Breast epithelium (tissue), 4 donors: ENCODE measurements at regions not wholly inside any gene's neighbourhood (a gene's known extent, or its start where the extent isn't known, plus 50 kb on each side); places are given as distances from the start of the nearest gene placed in this dataset.

Experiments used
- DNase-seq, 2 donors: peaks; one replicate each; pipeline ENCODE4 v3.0.0-alpha.2; 2019; ENCODE audit warnings: low spot score in 2 of 2
- H3K27ac ChIP-seq, 2 donors: fragments of 200-600 bp; sonication (generic) in 1 of 2; one replicate each; pipeline ENCODE4 v1.5.1; 2016 to 2019; ENCODE audit warnings: mild to moderate bottlenecking in 1 of 2
- H3K27me3 ChIP-seq, 2 donors: fragments of 200-600 bp; sonication (generic) in 1 of 2; one replicate each; pipeline versions ENCODE4 v1.5.1 to v1.6.0; 2017 to 2019; ENCODE audit warnings: control low read depth in 1 of 2, mild to moderate bottlenecking in 1 of 2
- H3K36me3 ChIP-seq: fragments of 200-600 bp; one replicate; pipeline ENCODE4 v1.5.1; 2019
- H3K4me1 ChIP-seq, 2 donors: fragments of 200-600 bp; sonication (generic); one replicate each; pipeline ENCODE4 v1.5.1; 2016 to 2019; ENCODE audit warnings: control low read depth in 1 of 2
- H3K4me3 ChIP-seq, 3 donors: fragments of 200-600 bp; sonication (generic); 1 replicate in 2 of 3; 2 replicates in 1 of 3; pipeline ENCODE4 v1.5.1; 2016 to 2019; ENCODE audit warnings: mild to moderate bottlenecking in 3 of 3, moderate library complexity in 2 of 3
- H3K9me3 ChIP-seq, 2 donors: fragments of 200-600 bp; sonication (generic) in 1 of 2; one replicate each; pipeline ENCODE4 v1.5.1; 2016 to 2019; ENCODE audit warnings: control low read depth in 1 of 2
- POLR2A ChIP-seq: fragments of 450-650 bp; IDR thresholded peaks from one replicate; pipeline ENCODE4 v1.6.1; 2016; ENCODE audit warnings: antibody characterized with exemption, mild to moderate bottlenecking, moderate library complexity
- POLR2AphosphoS5 ChIP-seq, 3 donors: sonication (generic); formaldehyde crosslinking; IDR thresholded peaks; one replicate each; pipeline ENCODE4 v1.6.1; 2017; ENCODE audit warnings: antibody characterized with exemption in 3 of 3
- intact Hi-C: fragments of 100-400 bp; cut with DNase I; formaldehyde crosslinking; loops from one replicate; pipeline ENCODE4 v1.15.1; 2023; ENCODE audit warnings: low total_unique reads
- TF ChIP-seq, protein P1 (sequence below), 3 donors: fragments of 450-650 bp; IDR thresholded peaks; one replicate each; pipeline ENCODE4 v1.5.1; 2016 to 2017; ENCODE audit warnings: antibody characterized with exemption in 3 of 3, mild to moderate bottlenecking in 3 of 3, moderate library complexity in 3 of 3

DNA sequence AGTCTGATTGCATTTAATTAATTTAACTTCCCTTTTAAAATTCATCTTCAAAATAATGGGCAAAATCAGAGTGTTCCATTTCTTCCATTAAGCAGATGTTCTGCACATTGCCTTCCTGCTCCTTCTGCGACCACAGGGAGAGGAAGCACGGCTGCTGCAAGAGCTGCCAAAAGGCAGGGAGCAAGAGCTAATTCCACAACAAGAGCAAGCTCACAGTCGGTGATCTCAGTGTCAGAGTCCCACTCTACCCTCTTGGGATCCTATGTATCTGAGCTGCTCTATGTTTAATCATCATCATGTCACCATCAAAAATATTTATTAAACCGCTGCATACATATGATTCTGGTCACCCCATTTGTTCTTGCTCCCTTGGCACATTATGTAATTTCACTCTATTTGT lies 255.3 kb upstream of the CAMK1G start:
- Histone ChIP-seq H3K27me3 (no peaks in the 10 kb centered on the region), H3K9me3 (no peaks in the 10 kb centered on the region), H3K36me3 (no peaks in the 10 kb centered on the region), H3K4me1 (no peaks in the 10 kb centered on the region), H3K27ac (no peak overlapping the region), H3K4me3 (no peak overlapping the region)
- intact Hi-C loops: no loop called here
- TF ChIP-seq, protein P1, sequence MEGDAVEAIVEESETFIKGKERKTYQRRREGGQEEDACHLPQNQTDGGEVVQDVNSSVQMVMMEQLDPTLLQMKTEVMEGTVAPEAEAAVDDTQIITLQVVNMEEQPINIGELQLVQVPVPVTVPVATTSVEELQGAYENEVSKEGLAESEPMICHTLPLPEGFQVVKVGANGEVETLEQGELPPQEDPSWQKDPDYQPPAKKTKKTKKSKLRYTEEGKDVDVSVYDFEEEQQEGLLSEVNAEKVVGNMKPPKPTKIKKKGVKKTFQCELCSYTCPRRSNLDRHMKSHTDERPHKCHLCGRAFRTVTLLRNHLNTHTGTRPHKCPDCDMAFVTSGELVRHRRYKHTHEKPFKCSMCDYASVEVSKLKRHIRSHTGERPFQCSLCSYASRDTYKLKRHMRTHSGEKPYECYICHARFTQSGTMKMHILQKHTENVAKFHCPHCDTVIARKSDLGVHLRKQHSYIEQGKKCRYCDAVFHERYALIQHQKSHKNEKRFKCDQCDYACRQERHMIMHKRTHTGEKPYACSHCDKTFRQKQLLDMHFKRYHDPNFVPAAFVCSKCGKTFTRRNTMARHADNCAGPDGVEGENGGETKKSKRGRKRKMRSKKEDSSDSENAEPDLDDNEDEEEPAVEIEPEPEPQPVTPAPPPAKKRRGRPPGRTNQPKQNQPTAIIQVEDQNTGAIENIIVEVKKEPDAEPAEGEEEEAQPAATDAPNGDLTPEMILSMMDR (IDR thresholded peaks at IDR 0.05): no peak
- TF ChIP-seq POLR2A (no peak), POLR2AphosphoS5 (IDR thresholded peaks at IDR 0.05) (no peak)
- no peak for DNase-seq

DNA sequence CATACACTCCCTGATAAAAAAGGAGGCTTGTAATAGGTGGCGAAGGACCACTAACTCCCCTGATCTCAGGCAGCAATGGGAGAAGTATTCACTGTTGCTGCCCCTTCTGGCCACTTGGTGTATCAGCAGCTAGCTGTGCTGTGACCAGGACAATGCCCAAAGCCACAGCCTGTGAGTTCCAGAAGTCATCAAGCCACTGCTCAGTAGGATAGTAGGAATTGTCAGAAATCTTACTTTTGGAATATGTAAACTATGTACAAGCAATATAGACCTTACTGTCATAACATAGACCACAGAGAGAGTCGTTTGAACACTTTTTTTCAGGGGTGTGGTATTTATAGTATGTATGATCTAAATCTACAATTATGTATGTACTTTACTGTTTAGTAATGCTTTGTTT lies 248.3 kb upstream of the CAMK1G start:
- no peaks in the 10 kb centered on the region for H3K36me3 ChIP-seq
- no peak overlapping the region for H3K27ac ChIP-seq
- no peaks in the 10 kb centered on the region for H3K27me3 ChIP-seq
- TF ChIP-seq, protein P1 (IDR thresholded peaks at IDR 0.05): peak in 2 of 3 donors; percentile 43 to 55
- no peak for TF ChIP-seq POLR2AphosphoS5 (IDR thresholded peaks at IDR 0.05)
- no peaks in the 10 kb centered on the region for H3K9me3 ChIP-seq
- no peak overlapping the region for H3K4me3 ChIP-seq
- intact Hi-C loops: no loop called here
- DNase-seq: no peak
- H3K4me1 ChIP-seq: no peaks in the 10 kb centered on the region

DNA sequence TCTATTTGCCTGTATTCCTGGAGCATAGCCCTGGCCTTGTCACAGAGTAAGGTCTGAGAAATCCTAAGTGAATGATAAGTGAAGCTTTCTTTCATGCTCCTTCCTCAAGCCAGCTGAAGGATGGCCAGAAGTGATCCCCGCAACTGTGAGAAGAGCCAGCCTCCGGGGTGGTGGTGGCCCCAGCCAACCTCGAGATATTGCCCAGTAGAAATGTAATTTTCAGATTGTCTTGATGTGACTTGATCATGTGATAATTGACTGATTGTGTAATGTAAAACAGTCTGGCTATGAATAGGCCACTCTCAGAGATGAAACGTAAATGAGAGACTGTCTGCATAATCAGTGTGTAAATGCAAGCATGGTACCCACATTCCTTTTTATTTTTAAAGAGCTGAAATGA lies 242.4 kb upstream of the CAMK1G start:
- no peak overlapping the region for H3K27ac ChIP-seq
- H3K9me3 ChIP-seq: no peaks in the 10 kb centered on the region
- no peaks in the 10 kb centered on the region for H3K4me1 ChIP-seq
- intact Hi-C loops: no loop called here
- DNase-seq: no peak
- H3K27me3 ChIP-seq: no peaks in the 10 kb centered on the region
- no peak for TF ChIP-seq POLR2A
- TF ChIP-seq POLR2AphosphoS5 (IDR thresholded peaks at IDR 0.05): no peak
- TF ChIP-seq, protein P1 (IDR thresholded peaks at IDR 0.05): no peak
- H3K36me3 ChIP-seq: no peaks in the 10 kb centered on the region
- H3K4me3 ChIP-seq: no peak overlapping the region

GRCh38 chr1:209341673-209342420 lies 241.7 kb upstream of the CAMK1G start:
- no peak overlapping the region for H3K27ac ChIP-seq
- no peak overlapping the region for H3K4me3 ChIP-seq
- no peaks in the 10 kb centered on the region for H3K36me3 ChIP-seq
- H3K4me1 ChIP-seq: no peaks in the 10 kb centered on the region
- DNase-seq: no peak
- H3K9me3 ChIP-seq: no peaks in the 10 kb centered on the region
- no peak for TF ChIP-seq POLR2A
- TF ChIP-seq POLR2AphosphoS5 (IDR thresholded peaks at IDR 0.05): no peak
- TF ChIP-seq, protein P1 (IDR thresholded peaks at IDR 0.05): no peak
- H3K27me3 ChIP-seq: no peaks in the 10 kb centered on the region
- intact Hi-C loops: no loop called here

- H3K27ac ChIP-seq: no peak overlapping the region
- no peaks in the 10 kb centered on the region for H3K36me3 ChIP-seq
- intact Hi-C loops: no loop called here
- H3K27me3 ChIP-seq: no peaks in the 10 kb centered on the region
- no peak overlapping the region for H3K4me3 ChIP-seq
- no peaks in the 10 kb centered on the region for H3K9me3 ChIP-seq
- no peak for DNase-seq
- H3K4me1 ChIP-seq: no peaks in the 10 kb centered on the region
- TF ChIP-seq POLR2AphosphoS5 (IDR thresholded peaks at IDR 0.05) (no peak), POLR2A (no peak)
Observed at GRCh38 chr1:209342441-209343175, 240.9 kb upstream of the CAMK1G start.
